NCI-H526 (cell line): ENCODE measurements at regions not wholly inside any gene's neighbourhood (a gene's known extent, or its start where the extent isn't known, plus 50 kb on each side); places are given as distances from the start of the nearest gene placed in this dataset.
A peak's percentile ranks its signal among the peaks of the same experiment; 100 is the strongest.
"Not testable (repeated sequence)": the region's sequence is repeated elsewhere in the genome, so short reads cannot be mapped to it uniquely, and the experiment has no call there.

ENCODE experiments used
- DNase-seq, 2 experiments: peaks; one replicate each; lab custom pipeline; 2025; lab: John Stamatoyannopoulos, UW

- DNase-seq, result no peak
Measured at GRCh38 chr6:92166666-92167065, 1252.7 kb downstream of the EPHA7 start.

GRCh38 chr6:92161953-92162352 lies 1257.4 kb downstream of the EPHA7 start:
- no peak for DNase-seq

GRCh38 chr6:92160226-92160625 lies 1259.1 kb downstream of the EPHA7 start:
- no peak for DNase-seq

- no peak for DNase-seq
Measured at GRCh38 chr6:92159046-92159445, 1260.3 kb downstream of the EPHA7 start.

DNA sequence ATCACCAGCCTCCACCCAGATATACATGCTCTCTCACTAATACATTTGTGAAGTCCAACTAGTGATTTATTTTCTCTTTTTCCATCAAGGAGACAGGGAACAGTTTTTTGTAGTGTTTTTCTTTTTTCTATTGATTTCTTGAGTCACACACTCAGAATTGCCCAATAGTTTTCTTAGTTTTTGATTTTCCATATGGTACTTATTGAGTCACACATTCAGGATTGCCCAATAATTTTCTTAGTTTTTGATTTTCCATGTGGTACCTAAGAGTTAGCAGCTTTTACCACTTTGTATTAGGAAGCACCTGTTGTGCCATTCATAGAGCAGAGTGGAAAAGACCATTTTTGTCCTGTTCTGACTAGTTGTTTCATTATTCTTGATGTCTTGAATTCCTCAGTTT lies 1268.8 kb downstream of the EPHA7 start:
- no peak for DNase-seq

GRCh38 chr6:92147246-92147645 lies 1272.1 kb downstream of the EPHA7 start:
- no peak for DNase-seq

GRCh38 chr6:92139601-92140000 lies 1279.8 kb downstream of the EPHA7 start:
- no peak for DNase-seq

GRCh38 chr6:92132957-92133356 lies 1286.4 kb downstream of the EPHA7 start:
- DNase-seq, result no peak

DNA sequence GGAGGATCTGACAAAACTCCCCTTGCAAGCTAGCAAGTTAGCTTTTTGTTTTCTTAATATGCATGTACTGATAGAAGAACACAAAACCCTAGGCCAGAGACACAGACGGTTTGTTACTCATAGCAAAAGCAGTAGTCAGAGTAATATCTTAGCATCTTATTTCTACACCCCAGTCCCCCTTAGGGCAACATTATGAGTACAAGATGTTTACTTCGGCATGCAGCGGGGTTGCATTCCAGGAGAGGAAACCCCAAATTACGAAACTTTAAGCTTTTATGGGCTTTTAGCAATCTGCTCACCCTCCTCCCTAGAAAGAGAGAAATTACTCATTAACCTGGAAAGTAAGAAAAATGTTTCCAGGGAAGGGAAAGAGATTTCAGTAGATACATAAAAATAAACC lies 1286.9 kb downstream of the EPHA7 start:
- DNase-seq, result no peak

GRCh38 chr6:92130944-92131343 lies 1288.4 kb downstream of the EPHA7 start:
- no peak for DNase-seq

- no peak for DNase-seq
Measured at GRCh38 chr6:92126983-92127382, 1292.4 kb downstream of the EPHA7 start.

DNA sequence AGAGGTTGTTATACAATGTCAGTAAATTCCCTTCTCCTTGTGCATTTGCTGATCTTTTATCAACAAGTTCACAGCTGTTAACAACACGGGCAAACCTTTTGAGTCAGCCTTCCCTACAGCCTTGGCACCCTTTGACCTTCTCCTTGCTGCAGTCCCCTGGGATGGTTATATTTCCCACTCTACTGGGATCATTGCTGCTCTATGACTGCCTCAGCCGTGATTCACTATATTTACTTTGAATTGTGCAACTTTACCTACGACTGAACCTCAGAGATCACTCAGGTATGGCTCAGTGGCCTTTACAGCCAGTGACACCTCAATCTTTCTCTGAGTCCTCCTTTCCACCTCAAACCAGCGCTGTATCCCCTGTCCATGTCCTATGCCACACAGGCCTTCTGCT lies 1293.3 kb downstream of the EPHA7 start:
- no peak for DNase-seq

DNA sequence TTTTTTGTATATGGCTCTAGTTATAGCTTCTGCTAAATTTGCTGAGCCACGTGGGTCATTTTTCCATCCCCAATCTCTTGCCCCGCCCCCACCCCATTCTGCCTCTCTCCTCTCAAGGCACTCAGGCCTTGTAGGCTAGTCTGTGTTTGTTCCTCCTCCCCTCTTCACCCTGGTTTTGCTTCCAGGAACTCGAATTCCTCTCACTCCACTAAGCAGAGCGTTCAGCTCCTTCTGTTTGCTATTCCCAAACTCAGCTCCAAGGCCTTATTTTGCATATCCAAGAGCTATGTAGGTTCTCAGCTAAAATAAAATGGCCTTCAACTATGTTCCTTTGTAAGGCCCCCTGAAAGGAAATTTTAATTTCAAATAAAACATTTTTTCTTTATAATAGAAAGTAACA lies 1293.7 kb downstream of the EPHA7 start:
- no peak for DNase-seq

- no peak for DNase-seq
Measured at GRCh38 chr6:92124200-92124651, 1295.1 kb downstream of the EPHA7 start.

DNA sequence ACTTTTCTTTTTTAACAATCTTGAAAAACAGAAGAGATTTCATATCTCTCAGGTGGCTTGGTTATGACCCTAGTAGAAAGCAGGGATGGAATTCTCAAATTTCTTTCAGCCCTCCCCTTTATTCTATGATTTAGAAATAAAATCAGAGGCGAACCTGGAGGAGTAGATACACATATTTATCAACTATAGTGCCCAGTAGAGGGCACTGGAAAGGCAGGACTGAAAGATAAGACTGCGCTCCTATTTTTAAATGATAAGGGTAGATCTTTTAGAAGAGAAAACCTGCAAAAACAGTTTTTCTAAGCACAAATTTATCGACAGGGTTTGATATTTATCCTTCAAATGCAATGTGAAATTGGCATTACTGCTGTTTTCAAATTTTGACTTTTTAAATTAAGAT lies 1296.6 kb downstream of the EPHA7 start:
- peak; percentile 20 to 61 for DNase-seq

DNA sequence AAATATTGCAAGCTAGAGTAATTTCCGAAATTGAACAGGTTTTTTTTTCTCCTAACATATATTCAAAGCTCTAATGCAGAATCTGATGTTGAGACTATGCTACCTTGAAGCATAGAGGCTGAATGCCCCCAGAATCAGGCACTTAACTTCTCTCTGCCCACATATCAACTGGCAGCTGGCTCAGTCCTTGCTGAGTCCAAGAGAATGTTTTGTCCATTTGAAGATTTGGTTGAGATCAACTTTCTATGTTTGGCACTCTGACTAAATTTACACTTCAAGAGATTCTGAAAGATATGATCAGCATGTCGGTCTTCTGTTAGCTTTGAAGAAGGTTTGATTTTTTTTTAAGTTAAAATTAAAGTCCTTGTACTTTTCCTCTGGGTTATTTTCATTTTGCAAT lies 1298.1 kb downstream of the EPHA7 start:
- DNase-seq, result no peak

GRCh38 chr6:92117800-92118199 lies 1301.6 kb downstream of the EPHA7 start:
- no peak for DNase-seq

GRCh38 chr6:92114797-92115196 lies 1304.6 kb downstream of the EPHA7 start:
- DNase-seq, result no peak

- DNase-seq, result no peak
Measured at GRCh38 chr6:92114091-92114675, 1305.2 kb downstream of the EPHA7 start.

GRCh38 chr6:92111386-92111785 lies 1308.0 kb downstream of the EPHA7 start:
- no peak for DNase-seq

- DNase-seq, result peak in 1 of 2 experiments; percentile 28
Measured at GRCh38 chr6:92110403-92110802, 1309.0 kb downstream of the EPHA7 start.

DNA sequence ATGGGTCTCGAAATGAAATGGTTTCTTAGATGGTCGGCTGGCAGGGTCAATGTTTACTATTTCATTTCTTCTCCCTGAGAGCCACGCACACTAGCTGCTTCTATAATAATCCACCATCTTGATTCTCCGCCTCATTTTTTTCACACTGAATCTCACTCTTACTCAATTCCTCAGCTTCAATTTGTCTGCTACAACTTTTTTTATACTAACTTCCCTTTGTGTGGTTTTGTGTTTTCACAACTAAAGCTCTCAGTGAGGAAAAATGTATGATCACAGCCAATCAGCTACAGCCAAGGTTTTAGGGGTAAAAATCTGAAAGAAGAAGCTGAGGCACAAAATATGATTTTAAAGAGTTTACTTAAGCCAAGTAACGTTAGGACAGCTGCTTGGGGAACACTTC lies 1309.4 kb downstream of the EPHA7 start:
- no peak for DNase-seq

DNA sequence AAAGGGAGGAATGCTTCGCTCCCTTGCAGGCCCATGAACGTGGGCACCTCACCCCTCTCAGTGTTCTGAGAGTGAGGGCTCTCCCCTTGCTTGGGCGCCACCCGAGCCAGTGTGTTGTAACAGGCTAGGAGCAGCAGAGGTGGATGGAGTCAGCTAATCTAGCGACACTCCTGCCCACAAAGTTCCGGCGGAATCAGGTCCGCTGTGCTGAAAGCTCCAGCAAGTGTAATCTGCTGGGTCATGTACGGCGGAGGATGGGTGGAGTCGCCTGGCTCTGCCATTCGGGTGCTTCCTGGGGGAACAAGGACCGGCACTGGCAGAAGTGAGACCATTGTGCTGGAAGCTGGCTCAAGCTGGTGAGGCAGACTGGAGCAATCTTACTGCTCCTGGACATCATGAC lies 1310.1 kb downstream of the EPHA7 start:
- DNase-seq, result no peak

- no peak for DNase-seq
Measured at GRCh38 chr6:92086750-92087149, 1332.6 kb downstream of the EPHA7 start.

GRCh38 chr6:92083914-92084313 lies 1335.4 kb downstream of the EPHA7 start:
- not testable (repeated sequence) for DNase-seq
